IMR-90 (cell line): ENCODE measurements at regions not wholly inside any gene's neighbourhood (a gene's known extent, or its start where the extent isn't known, plus 50 kb on each side); places are given as distances from the start of the nearest gene placed in this dataset.

Experiments
- BHLHE40 ChIP-seq: fragments of 150-350 bp; IDR thresholded peaks from 2 replicates; pipeline ENCODE4 v1.6.1; 2016; ENCODE audit warnings: mild to moderate bottlenecking, low read depth, low read length
- POLR2A ChIP-seq: IDR thresholded peaks from 2 replicates; pipeline ENCODE4 v1.6.1; 2012; ENCODE audit warnings: mild to moderate bottlenecking, low read depth, low read length

- TF ChIP-seq BHLHE40 (no peak), POLR2A (no peak)
These were observed 521.4 kb downstream of the CAAP1 start for GRCh38 chr9:26371236-26371635.
